ENCODE measurements at regions not wholly inside any gene's neighbourhood (a gene's known extent, or its start where the extent isn't known, plus 50 kb on each side); places are given as distances from the start of the nearest gene placed in this dataset.
"Not testable (repeated sequence)": the region's sequence is repeated elsewhere in the genome, so short reads cannot be mapped to it uniquely, and the experiment has no call there.

- no peak for DNase-seq
These were observed 508.1 kb downstream of the STIM2 start for GRCh38 chr4:27368781-27369180.

- DNase-seq = no peak
These were observed 521.2 kb downstream of the STIM2 start for GRCh38 chr4:27381815-27382214.

DNA sequence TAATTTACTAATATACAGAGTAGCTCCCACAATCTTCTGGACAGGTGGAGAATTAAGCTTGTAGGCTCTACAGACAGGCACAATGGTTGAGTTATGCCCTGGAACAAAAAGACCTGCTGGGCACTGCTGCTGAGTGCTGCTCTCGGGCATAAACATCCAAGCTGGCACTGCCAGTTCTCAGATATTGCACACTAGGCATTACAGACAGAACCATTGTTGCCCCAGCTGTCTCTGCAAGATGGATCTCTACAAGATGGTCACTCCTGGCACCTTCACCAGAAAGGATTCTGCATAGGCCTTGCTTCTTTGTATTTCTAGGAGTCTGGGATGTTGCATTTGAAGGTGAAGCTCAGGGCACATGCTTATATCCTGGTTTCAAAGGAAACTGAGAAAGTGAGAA, 527.1 kb downstream of the STIM2 start:
- DNase-seq = no peak

- DNase-seq = peak; percentile 10
These were observed 537.2 kb downstream of the STIM2 start for GRCh38 chr4:27397886-27398285.

- no peak for DNase-seq
These were observed 538.1 kb downstream of the STIM2 start for GRCh38 chr4:27398631-27399310.

- no peak for DNase-seq
These were observed 547.0 kb downstream of the STIM2 start for GRCh38 chr4:27407616-27408015.

- DNase-seq = no peak
These were observed 552.0 kb downstream of the STIM2 start for GRCh38 chr4:27412613-27413012.

DNA sequence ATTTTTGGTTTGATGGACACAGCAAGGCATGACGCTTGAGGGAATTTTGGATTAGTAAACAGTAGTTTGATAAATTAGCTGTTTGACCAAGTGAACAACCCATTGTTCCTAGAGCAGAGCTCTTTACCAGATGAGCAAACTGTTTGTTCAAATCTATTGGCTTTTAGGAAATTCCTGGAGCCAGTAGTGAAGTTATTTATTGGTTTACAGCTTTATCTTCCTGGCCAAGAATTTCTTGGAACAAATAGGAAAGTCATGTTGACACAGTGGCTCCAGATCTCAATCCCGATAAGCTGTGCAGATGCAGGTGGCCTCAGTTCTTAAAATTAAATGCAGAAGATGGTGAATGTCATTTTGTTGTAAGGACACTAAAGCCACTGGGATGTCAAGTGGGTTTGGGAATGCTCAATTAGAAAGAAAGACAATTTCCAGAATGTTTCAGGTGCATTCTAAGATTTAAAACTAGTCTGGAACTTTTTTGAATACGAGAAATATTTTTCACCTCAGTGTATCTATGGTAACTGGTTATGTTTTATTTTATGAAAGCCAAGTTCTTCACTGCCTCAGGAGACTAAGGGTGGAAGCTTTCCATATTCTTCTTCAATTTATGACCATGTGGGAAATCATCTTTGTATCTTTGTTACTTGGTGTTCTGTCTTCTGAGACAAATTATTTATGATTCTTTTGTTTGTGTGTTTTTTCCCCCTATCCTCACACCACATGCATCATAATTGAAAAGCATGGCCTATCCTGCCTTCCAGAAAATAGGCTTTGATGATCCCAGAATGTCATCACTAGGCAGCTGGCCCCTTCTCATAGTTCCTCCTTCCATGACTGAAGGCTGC, 554.5 kb downstream of the STIM2 start:
- no peak for DNase-seq

DNA sequence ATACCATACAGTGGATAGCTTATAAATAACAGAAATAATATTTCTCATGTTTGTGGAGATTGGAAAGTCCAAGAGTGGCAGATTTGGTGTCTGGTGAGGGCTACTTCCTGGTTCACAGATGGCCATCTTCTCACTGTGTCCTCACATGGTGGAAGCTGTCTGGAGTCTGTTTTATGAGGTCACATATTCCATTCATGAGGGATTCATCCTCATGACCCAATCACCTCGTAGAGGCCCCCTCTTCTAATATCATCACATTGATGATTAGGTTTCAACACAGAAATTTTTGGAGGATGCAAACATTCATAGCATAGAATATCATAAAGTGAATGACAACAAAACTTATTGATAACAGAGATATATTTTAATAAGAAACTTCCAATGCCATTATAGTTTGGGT, 568.0 kb downstream of the STIM2 start:
- DNase-seq = no peak

- DNase-seq = no peak
These were observed 568.8 kb downstream of the STIM2 start for GRCh38 chr4:27429364-27429871.

GRCh38 chr4:27442146-27442545, 581.5 kb downstream of the STIM2 start:
- DNase-seq = no peak

DNA sequence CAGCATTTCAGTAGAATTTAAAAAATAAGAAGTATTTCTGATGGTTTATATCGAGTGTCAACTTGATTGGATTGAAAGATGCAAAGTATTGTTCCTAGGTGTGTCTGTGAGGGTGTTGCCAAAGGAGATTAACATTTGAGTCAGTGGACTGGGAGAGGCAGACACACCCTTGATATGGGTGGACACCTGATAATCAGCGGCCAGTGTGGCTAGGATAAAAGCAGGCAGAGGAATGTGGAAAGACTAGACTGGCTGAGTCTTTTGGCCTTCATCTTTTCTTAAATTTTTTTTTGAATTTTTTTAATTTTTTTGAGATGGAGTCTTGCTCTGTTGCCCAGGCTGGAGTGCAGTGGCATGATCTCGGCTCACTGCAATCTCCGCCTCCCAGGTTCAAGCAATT, 582.0 kb downstream of the STIM2 start:
- DNase-seq = not testable (repeated sequence)

DNA sequence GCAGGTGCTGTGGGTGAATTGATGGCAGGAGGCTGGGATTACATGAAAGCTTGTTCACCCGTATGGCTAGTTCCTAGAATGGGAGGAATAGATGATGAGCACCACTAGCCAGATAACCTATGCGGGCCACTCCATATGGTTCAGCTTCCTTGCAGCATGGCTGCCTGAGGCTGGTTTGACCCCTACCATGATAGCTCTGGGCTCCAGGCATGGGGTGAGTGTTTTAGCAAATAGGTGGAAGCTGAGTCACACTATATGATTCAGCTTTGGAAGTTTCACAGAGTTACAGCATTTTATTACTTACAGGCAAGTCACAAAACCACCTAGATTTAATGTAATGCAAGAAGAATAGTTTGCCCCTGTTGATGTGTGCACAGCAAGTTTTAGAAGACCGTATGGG, 603.2 kb downstream of the STIM2 start:
- DNase-seq = no peak

- no peak for DNase-seq
These were observed 606.7 kb downstream of the STIM2 start for GRCh38 chr4:27467351-27467750.

- DNase-seq = no peak
These were observed 611.7 kb downstream of the STIM2 start for GRCh38 chr4:27472364-27472763.

DNA sequence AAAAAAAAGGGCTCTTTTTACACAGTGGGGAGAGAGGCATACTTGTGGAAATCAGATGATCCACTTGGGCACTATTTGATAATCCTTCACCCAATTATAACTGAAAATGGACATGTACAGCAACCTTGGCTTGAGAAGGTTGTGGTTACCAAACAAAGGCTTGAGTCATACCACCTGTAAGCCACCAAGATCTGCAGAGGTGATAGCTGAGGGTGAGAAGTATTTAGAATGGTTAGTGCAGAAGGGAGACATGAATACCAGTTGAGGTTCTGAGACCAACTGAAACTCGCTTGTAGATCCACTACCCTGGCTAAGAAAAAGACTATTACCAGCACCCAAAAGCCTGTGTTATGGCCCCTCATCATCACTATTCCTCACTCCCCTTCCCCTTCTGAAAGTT, 614.0 kb downstream of the STIM2 start:
- DNase-seq = no peak

DNA sequence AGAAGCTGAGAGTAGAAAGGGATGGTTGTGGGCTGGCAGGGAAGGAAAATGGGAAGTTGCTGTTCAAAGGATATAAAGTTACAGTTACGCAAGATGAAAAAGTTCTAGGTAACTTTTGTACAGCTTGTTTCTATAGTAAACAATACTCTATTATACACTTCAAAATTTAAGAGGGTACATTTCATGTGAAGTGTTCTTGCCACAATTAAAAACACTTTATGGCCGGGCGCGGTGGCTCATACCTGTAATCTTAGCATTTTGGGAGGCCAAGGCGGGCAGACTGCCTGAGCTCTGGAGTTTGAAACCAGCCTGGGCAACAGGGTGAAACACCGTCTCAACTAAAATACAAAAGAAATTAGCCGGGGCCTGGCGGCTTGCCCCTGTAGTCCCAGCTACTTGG, 623.6 kb downstream of the STIM2 start:
- no peak for DNase-seq

GRCh38 chr4:27490315-27490714, 629.7 kb downstream of the STIM2 start:
- no peak for DNase-seq

DNA sequence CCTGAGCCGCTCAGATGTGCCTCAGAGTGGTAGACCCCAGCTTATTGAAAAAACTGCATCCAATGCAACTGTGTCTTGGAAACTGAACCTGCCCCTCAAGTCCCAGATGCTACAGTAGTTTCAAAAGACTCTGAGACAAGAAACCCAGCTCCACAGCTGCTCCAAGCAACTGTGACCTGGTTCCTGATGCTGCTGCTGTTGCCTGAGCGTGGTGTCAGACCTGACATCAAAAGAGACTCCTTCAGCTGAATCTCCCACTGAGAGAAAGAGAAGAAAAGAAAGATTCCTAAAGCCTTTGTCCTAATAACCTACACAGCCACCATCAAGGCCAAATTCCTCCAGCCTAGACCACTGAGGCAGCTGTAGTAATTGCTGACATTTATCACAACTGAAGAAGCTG, 630.1 kb downstream of the STIM2 start:
- no peak for DNase-seq

- no peak for DNase-seq
These were observed 645.8 kb downstream of the STIM2 start for GRCh38 chr4:27506401-27506800.

DNA sequence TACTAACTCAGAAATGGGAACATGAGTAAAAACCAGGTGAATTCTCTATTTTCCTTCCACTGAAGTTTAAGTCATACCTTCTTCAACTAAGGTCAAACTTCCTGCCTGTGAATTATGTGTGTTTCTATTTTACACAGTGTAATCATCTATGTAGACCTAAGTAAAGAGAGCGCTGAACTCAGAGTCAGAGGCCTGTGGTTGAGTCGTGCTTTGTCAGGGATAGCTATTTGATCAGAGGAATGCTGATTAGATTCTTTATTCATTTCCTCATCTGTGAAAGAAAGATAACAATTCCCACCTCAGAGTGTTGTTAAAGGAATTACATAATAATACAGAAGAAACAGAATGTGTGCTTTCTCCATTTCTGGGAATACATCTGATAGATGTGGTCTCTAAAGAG, 654.1 kb downstream of the STIM2 start:
- DNase-seq = no peak

DNA sequence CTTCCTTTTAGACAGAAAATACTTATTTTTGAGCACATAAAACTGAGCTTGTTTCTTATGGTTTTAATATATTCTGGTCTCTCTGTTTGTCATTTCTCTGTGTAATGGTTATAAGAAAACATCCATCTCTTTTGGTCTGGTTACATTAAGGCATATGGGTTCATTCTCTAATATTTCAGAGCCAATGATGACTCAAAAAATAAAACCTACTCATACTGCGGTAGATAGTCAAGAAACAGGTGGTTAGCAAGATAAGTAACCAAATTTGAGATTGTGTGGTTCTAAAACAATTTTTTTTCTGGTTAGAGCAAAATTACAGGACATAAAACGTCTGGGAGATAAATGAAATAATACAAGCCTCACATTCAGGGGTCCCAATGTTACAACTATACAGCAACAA, 654.5 kb downstream of the STIM2 start:
- DNase-seq = no peak

DNA sequence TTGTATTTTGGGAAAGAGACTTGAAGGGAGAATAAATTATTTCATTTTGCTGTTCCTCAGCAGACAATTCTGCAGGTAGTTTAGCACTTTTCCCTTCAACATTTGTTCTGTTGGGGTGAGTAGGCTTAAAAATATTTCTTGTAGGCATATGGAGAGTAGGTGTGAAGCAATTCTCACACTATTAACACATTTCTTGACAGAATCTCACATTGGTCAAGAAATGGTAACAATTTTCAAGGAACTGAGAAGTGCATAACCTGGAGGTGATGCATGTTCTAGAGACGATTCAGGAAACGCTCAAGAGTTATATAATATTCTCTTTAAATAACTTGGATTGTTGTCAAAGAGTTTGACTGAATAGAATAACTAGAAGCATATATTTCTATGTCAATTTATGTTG, 658.2 kb downstream of the STIM2 start:
- DNase-seq = no peak

DNA sequence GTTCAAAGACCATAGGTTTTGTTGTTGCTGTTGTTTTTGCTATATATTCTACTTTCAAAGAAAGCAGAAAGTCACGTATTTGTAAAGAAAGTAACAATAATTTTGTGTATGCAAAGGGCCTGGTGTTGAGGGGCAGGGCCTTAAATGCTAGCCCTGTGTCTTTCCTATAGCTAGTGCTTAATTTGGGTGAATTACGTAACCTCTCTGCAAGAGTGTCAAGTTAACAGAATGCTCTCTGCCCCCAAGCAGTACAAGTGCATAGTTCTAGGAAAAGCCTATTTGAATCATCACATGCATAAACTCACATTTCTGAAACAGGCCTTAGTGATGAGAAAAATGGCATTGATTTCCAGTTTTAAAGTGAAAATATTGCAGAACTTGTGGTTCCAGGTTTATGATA, 663.6 kb downstream of the STIM2 start:
- no peak for DNase-seq

All from amniotic stem cell (primary cell).